ENCODE measurements at regions not wholly inside any gene's neighbourhood (a gene's known extent, or its start where the extent isn't known, plus 50 kb on each side); places are given as distances from the start of the nearest gene placed in this dataset.
A peak's percentile ranks its signal among the peaks of the same experiment; 100 is the strongest.

- Histone ChIP-seq H3K4me3 (ENCODE audit: low read length) (no peak overlapping the region), H3K4me1 (ENCODE audit: control insufficient read depth, insufficient read depth, low read length) (peaks cover 9% of the 10 kb centered on the region), H3K36me3 (ENCODE audit: control insufficient read depth, insufficient read depth, low read length) (no peaks in the 10 kb centered on the region), H3K27me3 (ENCODE audit: control insufficient read depth, insufficient read depth, low read length) (no peaks in the 10 kb centered on the region), H3K27ac (ENCODE audit: low read depth, low read length) (no peak overlapping the region), H3K9ac (ENCODE audit: low read length) (no peak overlapping the region)
Measured at GRCh38 chr16:85435286-85435685, 177.8 kb upstream of the GSE1 start.

GRCh38 chr16:85435700-85436099 lies 177.4 kb upstream of the GSE1 start:
- peaks cover 9% of the 10 kb centered on the region for H3K4me1 ChIP-seq (ENCODE audit: control insufficient read depth, insufficient read depth, low read length)
- H3K36me3 ChIP-seq (ENCODE audit: control insufficient read depth, insufficient read depth, low read length) = no peaks in the 10 kb centered on the region
- H3K27ac ChIP-seq (ENCODE audit: low read depth, low read length) = no peak overlapping the region
- no peak overlapping the region for H3K9ac ChIP-seq (ENCODE audit: low read length)
- H3K27me3 ChIP-seq (ENCODE audit: control insufficient read depth, insufficient read depth, low read length) = no peaks in the 10 kb centered on the region
- H3K4me3 ChIP-seq (ENCODE audit: low read length) = no peak overlapping the region

- H3K36me3 ChIP-seq (ENCODE audit: control insufficient read depth, insufficient read depth, low read length) = no peaks in the 10 kb centered on the region
- H3K4me1 ChIP-seq (ENCODE audit: control insufficient read depth, insufficient read depth, low read length) = peaks cover 9% of the 10 kb centered on the region
- H3K4me3 ChIP-seq (ENCODE audit: low read length) = no peak overlapping the region
- peak overlapping the region; percentile 13 for H3K27ac ChIP-seq (ENCODE audit: low read depth, low read length)
- H3K27me3 ChIP-seq (ENCODE audit: control insufficient read depth, insufficient read depth, low read length) = no peaks in the 10 kb centered on the region
- H3K9ac ChIP-seq (ENCODE audit: low read length) = no peak overlapping the region
Measured at GRCh38 chr16:85436207-85436606, 176.9 kb upstream of the GSE1 start.

GRCh38 chr16:85436636-85437165 lies 176.4 kb upstream of the GSE1 start:
- H3K27ac ChIP-seq (ENCODE audit: low read depth, low read length) = peak overlapping the region; percentile 13
- no peak overlapping the region for H3K4me3 ChIP-seq (ENCODE audit: low read length)
- no peaks in the 10 kb centered on the region for H3K27me3 ChIP-seq (ENCODE audit: control insufficient read depth, insufficient read depth, low read length)
- no peak overlapping the region for H3K9ac ChIP-seq (ENCODE audit: low read length)
- H3K4me1 ChIP-seq (ENCODE audit: control insufficient read depth, insufficient read depth, low read length) = peaks cover 9% of the 10 kb centered on the region
- no peaks in the 10 kb centered on the region for H3K36me3 ChIP-seq (ENCODE audit: control insufficient read depth, insufficient read depth, low read length)

- H3K27ac ChIP-seq (ENCODE audit: low read depth, low read length) = no peak overlapping the region
- no peak overlapping the region for H3K4me3 ChIP-seq (ENCODE audit: low read length)
- no peaks in the 10 kb centered on the region for H3K27me3 ChIP-seq (ENCODE audit: control insufficient read depth, insufficient read depth, low read length)
- peak overlapping the region; percentile 32 for H3K9ac ChIP-seq (ENCODE audit: low read length)
- H3K36me3 ChIP-seq (ENCODE audit: control insufficient read depth, insufficient read depth, low read length) = no peaks in the 10 kb centered on the region
- peaks cover 9% of the 10 kb centered on the region for H3K4me1 ChIP-seq (ENCODE audit: control insufficient read depth, insufficient read depth, low read length)
Measured at GRCh38 chr16:85437166-85438052, 175.7 kb upstream of the GSE1 start.

GRCh38 chr16:85438981-85439685 lies 174.0 kb upstream of the GSE1 start:
- Histone ChIP-seq H3K27ac (ENCODE audit: low read depth, low read length) (no peak overlapping the region), H3K4me1 (ENCODE audit: control insufficient read depth, insufficient read depth, low read length) (peaks cover 9% of the 10 kb centered on the region), H3K27me3 (ENCODE audit: control insufficient read depth, insufficient read depth, low read length) (no peaks in the 10 kb centered on the region), H3K9ac (ENCODE audit: low read length) (no peak overlapping the region), H3K36me3 (ENCODE audit: control insufficient read depth, insufficient read depth, low read length) (no peaks in the 10 kb centered on the region), H3K4me3 (ENCODE audit: low read length) (no peak overlapping the region)

GRCh38 chr16:85440744-85441143 lies 172.4 kb upstream of the GSE1 start:
- Histone ChIP-seq H3K9ac (ENCODE audit: low read length) (no peak overlapping the region), H3K36me3 (ENCODE audit: control insufficient read depth, insufficient read depth, low read length) (no peaks in the 10 kb centered on the region)

GRCh38 chr16:85441189-85441889 lies 171.8 kb upstream of the GSE1 start:
- Histone ChIP-seq H3K27me3 (ENCODE audit: control insufficient read depth, insufficient read depth, low read length) (no peaks in the 10 kb centered on the region), H3K9ac (ENCODE audit: low read length) (no peak overlapping the region), H3K27ac (ENCODE audit: low read depth, low read length) (no peak overlapping the region), H3K36me3 (ENCODE audit: control insufficient read depth, insufficient read depth, low read length) (no peaks in the 10 kb centered on the region), H3K4me3 (ENCODE audit: low read length) (no peak overlapping the region), H3K4me1 (ENCODE audit: control insufficient read depth, insufficient read depth, low read length) (peaks cover 16% of the 10 kb centered on the region)

More at GRCh38 chr16:85440744-85441143, 172.4 kb upstream of the GSE1 start:
- H3K27me3 ChIP-seq (ENCODE audit: control insufficient read depth, insufficient read depth, low read length) = no peaks in the 10 kb centered on the region
- no peak overlapping the region for H3K27ac ChIP-seq (ENCODE audit: low read depth, low read length)
- peaks cover 16% of the 10 kb centered on the region for H3K4me1 ChIP-seq (ENCODE audit: control insufficient read depth, insufficient read depth, low read length)
- no peak overlapping the region for H3K4me3 ChIP-seq (ENCODE audit: low read length)

- Histone ChIP-seq H3K36me3 (ENCODE audit: control insufficient read depth, insufficient read depth, low read length) (no peaks in the 10 kb centered on the region), H3K27me3 (ENCODE audit: control insufficient read depth, insufficient read depth, low read length) (no peaks in the 10 kb centered on the region), H3K27ac (ENCODE audit: low read depth, low read length) (no peak overlapping the region), H3K4me1 (ENCODE audit: control insufficient read depth, insufficient read depth, low read length) (peaks cover 15% of the 10 kb centered on the region), H3K9ac (ENCODE audit: low read length) (no peak overlapping the region), H3K4me3 (ENCODE audit: low read length) (no peak overlapping the region)
Measured at GRCh38 chr16:85441890-85442670, 171.0 kb upstream of the GSE1 start.

- Histone ChIP-seq H3K36me3 (ENCODE audit: control insufficient read depth, insufficient read depth, low read length) (no peaks in the 10 kb centered on the region), H3K4me1 (ENCODE audit: control insufficient read depth, insufficient read depth, low read length) (peaks cover 11% of the 10 kb centered on the region), H3K4me3 (ENCODE audit: low read length) (no peak overlapping the region), H3K27ac (ENCODE audit: low read depth, low read length) (no peak overlapping the region), H3K27me3 (ENCODE audit: control insufficient read depth, insufficient read depth, low read length) (no peaks in the 10 kb centered on the region), H3K9ac (ENCODE audit: low read length) (no peak overlapping the region)
Measured at GRCh38 chr16:85443116-85443515, 170.0 kb upstream of the GSE1 start.

- Histone ChIP-seq H3K4me1 (ENCODE audit: control insufficient read depth, insufficient read depth, low read length) (peaks cover 14% of the 10 kb centered on the region), H3K9ac (ENCODE audit: low read length) (no peak overlapping the region), H3K4me3 (ENCODE audit: low read length) (no peak overlapping the region), H3K36me3 (ENCODE audit: control insufficient read depth, insufficient read depth, low read length) (no peaks in the 10 kb centered on the region), H3K27me3 (ENCODE audit: control insufficient read depth, insufficient read depth, low read length) (no peaks in the 10 kb centered on the region), H3K27ac (ENCODE audit: low read depth, low read length) (no peak overlapping the region)
Measured at GRCh38 chr16:85443531-85443930, 169.6 kb upstream of the GSE1 start.
